Neural crest cell (in vitro differentiated cells): ENCODE measurements at regions not wholly inside any gene's neighbourhood (a gene's known extent, or its start where the extent isn't known, plus 50 kb on each side); places are given as distances from the start of the nearest gene placed in this dataset.

ENCODE experiments used
- DNase-seq: peaks from one replicate; pipeline ENCODE4 v3.0.0; 2021; ENCODE audit warnings: low read depth, mixed read lengths, low spot score
- H3K27ac Mint-ChIP-seq: one replicate; pipeline ENCODE4 v1.8.0; 2021; ENCODE audit warnings: mild to moderate bottlenecking, mixed read lengths; ENCODE audit not compliant: unreplicated experiment
- H3K27me3 Mint-ChIP-seq: 2 replicates; pipeline ENCODE4 v1.8.0; 2021; ENCODE audit warnings: low read depth, mild to moderate bottlenecking, mixed read lengths
- H3K36me3 Mint-ChIP-seq: 2 replicates; pipeline ENCODE4 v1.8.0; 2021; ENCODE audit warnings: low read depth, mild to moderate bottlenecking, mixed read lengths
- H3K4me1 Mint-ChIP-seq: 2 replicates; pipeline ENCODE4 v1.8.0; 2021; ENCODE audit warnings: mixed read lengths
- H3K4me3 Mint-ChIP-seq: one replicate; pipeline ENCODE4 v1.8.0; 2021; ENCODE audit warnings: mild to moderate bottlenecking, mixed read lengths
- H3K9me3 Mint-ChIP-seq: 2 replicates; pipeline ENCODE4 v1.8.0; 2021; ENCODE audit warnings: mixed read lengths
- CTCF ChIP-seq: fragments of 200-600 bp; sonication (generic); conservative IDR thresholded peaks from 2 replicates; pipeline ENCODE4 v1.5.0; 2021; ENCODE audit warnings: antibody characterized with exemption, mild to moderate bottlenecking

- Mint-ChIP-seq H3K27me3 (no peaks in the 10 kb centered on the region), H3K4me1 (no peaks in the 10 kb centered on the region), H3K9me3 (peaks cover 18% of the 10 kb centered on the region), H3K36me3 (peaks cover 14% of the 10 kb centered on the region), H3K27ac (no peak overlapping the region), H3K4me3 (no peak overlapping the region)
- no peak for DNase-seq
- TF ChIP-seq CTCF = no peak
These were observed 206.9 kb upstream of the HCCS start for GRCh38 chrX:10904220-10904619.

- Mint-ChIP-seq H3K4me3 (no peak overlapping the region), H3K36me3 (peaks cover 14% of the 10 kb centered on the region), H3K4me1 (no peaks in the 10 kb centered on the region), H3K27me3 (no peaks in the 10 kb centered on the region), H3K9me3 (peaks cover 16% of the 10 kb centered on the region), H3K27ac (no peak overlapping the region)
- TF ChIP-seq CTCF = no peak
- no peak for DNase-seq
These were observed 204.3 kb upstream of the HCCS start for GRCh38 chrX:10906866-10907265.

- H3K36me3 Mint-ChIP-seq = peaks cover 6% of the 10 kb centered on the region
- no peak overlapping the region for H3K27ac Mint-ChIP-seq
- H3K27me3 Mint-ChIP-seq = no peaks in the 10 kb centered on the region
- no peak overlapping the region for H3K4me3 Mint-ChIP-seq
- peaks cover 15% of the 10 kb centered on the region for H3K9me3 Mint-ChIP-seq
- TF ChIP-seq CTCF = no peak
- no peak for DNase-seq
- H3K4me1 Mint-ChIP-seq = no peaks in the 10 kb centered on the region
These were observed 189.0 kb upstream of the HCCS start for GRCh38 chrX:10922159-10922558.

GRCh38 chrX:10922835-10923234, 188.3 kb upstream of the HCCS start:
- peaks cover 6% of the 10 kb centered on the region for H3K36me3 Mint-ChIP-seq
- no peaks in the 10 kb centered on the region for H3K27me3 Mint-ChIP-seq
- no peak for DNase-seq
- H3K9me3 Mint-ChIP-seq = peaks cover 15% of the 10 kb centered on the region
- no peak overlapping the region for H3K27ac Mint-ChIP-seq
- H3K4me1 Mint-ChIP-seq = no peaks in the 10 kb centered on the region
- no peak overlapping the region for H3K4me3 Mint-ChIP-seq
- TF ChIP-seq CTCF = no peak

GRCh38 chrX:10923466-10923865, 187.7 kb upstream of the HCCS start:
- Mint-ChIP-seq H3K36me3 (peaks cover 3% of the 10 kb centered on the region), H3K27ac (no peak overlapping the region), H3K4me1 (no peaks in the 10 kb centered on the region), H3K9me3 (peaks cover 14% of the 10 kb centered on the region), H3K4me3 (no peak overlapping the region), H3K27me3 (no peaks in the 10 kb centered on the region)
- DNase-seq = no peak
- TF ChIP-seq CTCF = no peak

- no peak for DNase-seq
- Mint-ChIP-seq H3K36me3 (peaks cover 3% of the 10 kb centered on the region), H3K4me1 (no peaks in the 10 kb centered on the region), H3K27ac (no peak overlapping the region), H3K4me3 (no peak overlapping the region), H3K27me3 (no peaks in the 10 kb centered on the region), H3K9me3 (peaks cover 19% of the 10 kb centered on the region)
- TF ChIP-seq CTCF = no peak
These were observed 184.7 kb upstream of the HCCS start for GRCh38 chrX:10926404-10926803.
